Nucleus accumbens (tissue), 56 donors: ENCODE measurements at regions not wholly inside any gene's neighbourhood (a gene's known extent, or its start where the extent isn't known, plus 50 kb on each side); places are given as distances from the start of the nearest gene placed in this dataset.
"Not testable (repeated sequence)": the region's sequence is repeated elsewhere in the genome, so short reads cannot be mapped to it uniquely, and the experiment has no call there.

ENCODE experiments used
- DNase-seq, 56 donors: peaks; one replicate each; lab custom pipeline; 2025; lab: John Stamatoyannopoulos, UW

DNA sequence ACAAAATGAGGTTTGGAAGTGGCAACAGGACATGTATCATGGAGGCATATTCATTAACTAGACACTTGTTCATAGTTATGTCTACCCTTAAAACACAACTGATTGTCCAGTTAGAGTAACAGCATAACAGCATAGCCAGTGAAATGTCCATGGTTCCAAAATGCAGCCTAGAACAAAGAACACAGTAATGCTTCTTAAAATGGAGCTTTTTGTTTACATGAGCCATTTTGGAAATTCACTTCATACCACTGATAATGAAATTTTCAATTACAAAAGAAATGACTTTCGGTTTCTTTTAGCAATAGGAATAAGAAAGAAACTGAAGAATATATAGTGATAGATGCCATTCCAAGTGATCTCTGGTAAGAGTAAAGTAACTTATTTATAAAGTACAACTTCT is 111.1 kb upstream of the DST start:
- no peak for DNase-seq

DNA sequence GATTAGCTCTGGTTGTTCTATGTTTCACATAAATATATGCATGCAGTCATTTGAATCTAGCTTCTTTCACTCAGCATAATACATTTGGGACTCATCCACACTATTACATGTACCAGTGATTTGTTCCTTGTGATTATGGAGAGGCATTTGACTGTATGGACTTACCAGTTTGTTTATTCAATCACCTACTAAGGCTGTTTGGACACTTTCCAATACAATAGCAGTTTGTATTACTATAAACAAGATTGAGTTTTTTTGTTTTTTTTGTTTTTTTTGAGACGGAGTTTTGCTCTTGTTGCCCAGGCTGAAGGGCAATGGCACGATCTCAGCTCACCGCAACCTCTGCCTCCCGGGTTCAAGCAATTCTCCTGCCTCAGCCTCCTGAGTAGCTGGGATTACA is 109.8 kb upstream of the DST start:
- no peak for DNase-seq

DNA sequence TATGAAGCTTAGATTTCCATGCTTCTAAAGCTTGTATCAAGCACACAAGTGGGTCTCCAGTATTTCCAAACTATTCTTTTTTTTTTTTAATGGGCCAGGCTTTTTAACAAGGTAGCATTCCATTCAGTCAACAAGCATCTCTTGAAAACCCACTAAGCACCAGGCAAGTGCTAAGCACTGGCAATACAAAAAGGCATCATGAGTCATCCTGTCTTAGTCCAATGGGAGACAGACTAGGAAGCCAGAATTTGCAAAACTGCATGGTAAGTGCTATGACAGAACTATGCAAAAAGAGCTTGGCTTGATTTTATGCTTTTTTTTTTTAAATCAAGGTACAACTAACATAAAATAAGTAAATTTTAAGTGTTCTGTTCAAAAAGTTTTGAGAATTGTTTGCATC is 109.3 kb upstream of the DST start:
- no peak for DNase-seq

DNA sequence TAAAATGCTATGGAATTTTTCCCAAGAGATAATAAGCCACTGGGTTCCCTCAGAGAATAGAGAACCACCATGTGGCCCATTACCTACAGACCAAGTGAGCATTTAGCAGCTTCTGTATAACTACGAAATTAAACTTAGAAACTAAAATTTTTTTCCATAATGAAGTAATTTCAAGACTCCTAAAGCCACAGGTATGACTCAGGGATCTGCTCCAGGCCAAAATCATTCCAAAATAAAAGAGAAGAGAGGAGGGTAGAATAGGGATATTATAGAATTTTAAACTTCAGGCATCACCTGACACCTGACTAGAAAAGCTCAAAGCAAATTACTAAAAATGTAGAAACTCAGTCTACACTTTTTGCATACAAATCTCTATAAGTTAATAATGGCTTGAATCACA is 108.9 kb upstream of the DST start:
- DNase-seq = no peak

DNA sequence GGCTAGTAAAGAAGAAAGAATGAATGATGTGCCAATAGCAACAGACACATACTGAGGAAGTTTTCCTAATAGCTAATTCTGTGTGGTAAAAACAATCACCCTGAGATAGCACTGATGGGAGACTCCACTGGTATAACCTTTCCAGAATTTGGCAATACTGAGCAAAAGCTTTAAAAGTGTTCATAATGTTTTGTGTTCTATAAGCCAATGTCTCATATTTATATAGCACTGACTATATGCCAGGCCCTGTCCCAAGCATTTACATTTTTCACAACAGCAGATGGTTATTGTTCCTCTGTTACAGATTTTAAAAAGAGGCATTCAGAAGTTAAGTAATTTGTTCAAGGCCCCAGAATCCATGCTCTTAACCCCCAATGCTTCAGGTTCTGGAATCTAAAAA is 108.0 kb upstream of the DST start:
- no peak for DNase-seq

DNA sequence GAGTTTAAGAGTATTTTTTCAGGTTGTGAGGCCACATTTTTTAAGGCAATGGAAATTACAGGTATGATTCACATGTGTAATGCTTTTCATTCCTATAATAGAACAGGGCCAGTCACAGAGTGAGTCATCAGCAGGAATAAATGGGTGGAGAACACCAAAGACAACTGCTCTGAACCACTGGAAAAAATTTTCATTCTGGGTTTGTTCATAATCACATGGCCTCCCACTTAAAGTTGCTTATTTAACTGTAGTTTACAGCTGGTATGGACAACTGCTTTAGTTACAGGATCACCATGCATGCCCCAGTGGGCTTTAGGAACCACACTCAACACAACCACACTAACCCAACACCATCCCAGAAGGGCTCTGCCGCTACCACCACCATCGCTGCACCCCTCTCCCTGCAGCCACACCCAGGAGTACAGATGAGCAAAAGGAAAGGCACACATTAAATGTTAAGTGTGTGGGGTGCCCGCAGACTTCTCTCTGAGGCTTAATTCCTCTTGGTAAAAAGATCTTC is 107.0 kb upstream of the DST start:
- peak in 6 of 56 donors; percentile 10 to 31 (median 20) for DNase-seq

DNA sequence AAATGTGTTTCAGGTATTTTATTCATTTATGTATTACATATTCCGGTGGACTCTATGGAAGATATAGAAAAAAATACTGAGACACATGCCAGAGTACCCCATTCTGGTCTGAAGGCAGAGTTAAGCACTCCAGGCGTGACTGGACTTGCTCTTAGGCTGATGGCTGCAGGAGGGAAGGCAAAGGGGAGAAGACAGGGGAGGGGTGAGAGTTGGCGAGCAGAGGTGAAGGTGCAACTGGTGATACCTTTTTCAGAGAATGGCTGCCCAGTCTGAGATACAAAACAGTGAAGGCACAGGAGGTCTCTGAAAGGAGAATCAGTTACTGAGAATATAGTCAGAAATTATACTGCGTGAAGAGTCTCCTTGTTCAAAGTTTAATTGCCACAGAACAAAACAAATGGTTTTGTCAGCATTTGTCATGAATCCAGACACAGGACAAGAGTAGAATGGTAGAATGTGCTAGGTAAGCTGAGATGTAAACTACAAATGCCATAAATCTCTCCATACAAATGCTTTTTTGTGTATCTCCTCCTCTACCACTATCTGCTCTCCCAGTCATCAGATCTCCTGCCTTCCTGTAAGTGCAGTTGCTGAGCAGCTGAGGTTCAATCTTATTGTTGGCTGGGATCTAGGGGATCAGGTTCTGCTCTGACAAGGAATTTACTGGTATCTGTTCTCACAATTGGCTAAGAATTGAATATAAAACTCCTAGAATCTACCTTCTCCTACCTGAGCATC is 104.2 kb upstream of the DST start:
- no peak for DNase-seq

DNA sequence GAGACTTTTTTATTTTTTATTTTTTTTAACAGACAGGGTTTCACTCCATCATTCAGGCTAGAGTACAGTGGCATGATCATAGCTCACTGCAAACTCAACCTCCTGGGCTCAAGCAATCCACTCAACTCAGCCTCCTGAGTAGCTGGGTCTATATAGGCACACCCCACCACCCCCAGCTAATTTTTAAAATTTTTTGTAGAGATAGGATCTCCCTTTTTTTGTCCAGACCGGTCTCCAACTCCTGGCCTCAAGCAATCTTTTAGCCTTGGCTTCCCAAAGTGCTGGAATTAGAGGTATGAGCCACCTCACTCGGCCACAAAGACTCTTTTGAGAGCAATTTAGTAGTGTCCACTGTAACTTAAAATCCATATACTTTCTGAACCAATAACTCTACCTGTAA is 103.3 kb upstream of the DST start:
- no peak for DNase-seq

DNA sequence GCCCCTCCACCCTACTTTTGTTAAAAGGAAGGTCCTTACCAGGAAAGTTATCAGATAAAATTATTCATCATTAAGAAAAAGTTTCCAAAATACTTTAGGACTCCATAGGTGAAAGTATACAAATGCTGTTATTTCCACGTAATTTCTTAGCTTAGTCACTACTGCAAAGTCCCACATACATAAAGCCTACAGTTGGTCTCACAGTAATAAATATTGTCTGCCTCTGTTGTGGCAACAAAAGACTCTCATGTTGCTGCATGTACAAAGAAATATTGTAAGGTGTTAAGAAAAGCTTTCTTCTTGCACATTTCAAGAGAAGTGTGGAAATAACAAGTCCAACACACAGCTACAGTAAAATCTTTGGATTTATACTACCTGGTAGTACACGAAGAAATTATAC is 102.4 kb upstream of the DST start:
- no peak for DNase-seq

DNA sequence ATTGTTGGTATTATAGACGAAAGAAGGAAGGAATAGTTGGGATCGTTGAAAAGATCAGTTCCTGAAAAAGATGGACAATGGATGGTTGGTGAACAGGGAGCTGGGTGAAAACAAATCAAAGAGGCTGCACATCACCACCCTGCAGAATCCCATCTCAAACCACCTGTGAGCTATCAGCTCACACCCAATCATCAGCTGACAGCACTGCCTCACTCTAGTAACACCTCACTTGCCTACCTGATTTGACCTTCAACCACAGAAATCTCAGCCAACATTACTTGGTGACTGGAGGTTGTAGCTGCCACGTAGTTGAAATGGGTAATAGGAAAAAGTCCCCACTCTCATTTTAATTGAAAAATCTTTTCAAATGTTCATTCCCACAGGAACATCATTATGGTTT is 101.8 kb upstream of the DST start:
- DNase-seq = no peak

DNA sequence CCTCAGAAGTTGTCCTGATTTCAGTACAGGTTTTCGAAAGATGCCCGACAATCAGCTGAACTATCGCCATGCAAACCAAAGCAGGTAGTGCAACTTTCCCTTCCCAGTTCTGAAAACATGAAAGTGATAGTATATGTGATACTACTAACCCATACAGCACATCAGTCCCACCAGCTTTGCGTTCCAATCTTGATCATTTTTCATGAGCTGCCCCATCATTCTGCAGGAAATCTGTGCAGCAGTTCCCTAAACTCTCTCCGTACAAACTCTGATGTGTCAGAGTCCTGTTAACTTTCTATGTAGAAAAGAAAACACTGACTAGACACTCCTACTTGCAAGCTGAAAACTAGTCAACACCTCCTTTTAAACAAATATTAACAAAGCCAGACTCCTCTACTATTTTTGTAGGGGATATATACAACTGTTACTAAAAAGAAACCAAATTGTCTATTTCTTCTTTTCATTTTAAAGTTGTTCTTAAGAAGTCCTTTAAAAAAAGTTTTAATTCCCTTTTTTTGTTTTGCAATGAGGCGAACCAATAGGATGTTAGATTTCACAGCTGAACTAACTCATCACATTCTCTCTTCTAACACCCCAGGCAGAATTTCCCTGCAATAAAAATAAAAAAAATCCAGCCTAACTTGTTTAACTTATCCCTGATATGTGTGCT is 99.6 kb upstream of the DST start:
- DNase-seq = peak in 1 of 56 donors; percentile 16

DNA sequence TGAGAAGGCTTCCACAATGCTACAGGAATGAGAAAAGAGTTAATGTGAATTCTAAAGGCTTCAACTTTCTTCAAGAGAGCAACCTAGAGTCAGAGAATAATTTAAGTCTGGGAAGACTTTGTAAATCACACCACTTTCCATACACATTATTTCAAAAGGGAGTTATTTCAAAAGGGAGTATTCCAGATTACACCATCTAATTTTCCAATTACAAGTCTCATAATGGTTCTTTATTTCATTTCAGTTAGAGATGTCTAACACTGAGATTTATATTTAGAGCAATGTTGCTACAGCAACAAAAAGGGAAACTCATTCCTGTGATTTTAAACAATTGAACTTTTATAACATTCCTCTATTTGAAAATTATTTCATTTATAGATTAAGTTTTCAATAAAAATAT is 98.8 kb upstream of the DST start:
- no peak for DNase-seq

DNA sequence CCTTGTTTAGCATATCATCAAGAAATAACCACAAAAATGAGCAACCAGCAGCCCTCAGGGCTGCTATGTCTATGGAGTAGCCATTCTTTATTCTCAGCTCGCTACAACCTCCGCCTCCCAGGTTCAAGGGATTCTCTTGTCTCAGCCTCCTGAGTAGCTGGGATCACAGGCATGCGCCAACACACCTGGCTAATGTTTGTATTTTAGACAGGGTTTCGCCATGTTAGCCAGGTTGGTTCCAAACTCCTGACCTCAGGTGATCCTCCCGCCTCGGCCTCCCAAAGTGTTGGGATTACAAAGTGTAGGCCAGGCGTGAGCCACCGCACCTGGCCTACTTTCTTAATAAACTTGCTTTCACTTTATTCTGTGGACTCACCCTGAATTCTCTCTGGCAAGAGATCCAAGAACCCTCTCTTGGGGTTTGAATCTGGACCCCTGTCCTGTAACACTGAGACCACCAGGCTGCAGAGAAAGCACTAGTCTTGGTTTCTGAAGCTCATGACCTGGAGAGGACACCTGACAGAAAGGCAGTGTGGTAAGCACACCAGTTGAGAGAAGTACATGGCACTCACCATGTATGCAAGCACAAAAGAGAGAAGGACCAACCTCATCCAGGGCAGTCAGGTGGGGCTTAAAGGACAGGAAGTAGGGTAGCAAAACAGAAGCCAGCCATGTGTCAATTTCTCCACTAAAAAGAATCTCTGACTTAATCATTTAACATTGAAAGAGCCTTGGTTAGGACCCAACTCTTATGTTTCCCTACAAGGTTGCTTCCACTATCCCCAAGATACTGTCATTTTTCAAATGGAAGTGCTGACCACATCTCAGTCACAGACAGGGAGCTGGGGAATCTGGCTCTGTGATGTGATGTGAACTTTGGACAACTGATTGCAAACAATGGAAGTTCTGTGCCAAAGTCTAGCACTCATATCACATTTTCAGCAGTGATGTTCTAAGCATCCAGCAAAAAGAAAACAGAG is 97.4 kb upstream of the DST start:
- no peak for DNase-seq

DNA sequence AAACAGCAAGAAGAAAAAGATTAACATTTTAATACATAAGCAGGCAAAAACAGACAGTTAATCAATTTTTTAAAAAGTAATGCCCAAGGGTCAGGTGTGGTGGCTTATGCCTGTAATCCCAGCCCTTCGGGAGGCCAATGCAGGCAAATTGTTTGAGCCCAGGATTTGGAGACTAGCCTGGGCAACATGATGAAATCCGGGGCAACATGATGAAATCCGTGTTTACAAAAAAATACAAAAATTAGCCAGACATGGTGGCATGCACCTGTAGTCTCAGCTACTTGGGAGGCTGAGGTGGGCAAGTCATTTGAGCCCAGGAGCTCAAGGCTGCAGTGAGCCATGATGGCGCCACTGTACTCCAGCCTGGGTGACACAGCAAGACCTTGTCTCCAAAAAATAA is 94.1 kb upstream of the DST start:
- no peak for DNase-seq

DNA sequence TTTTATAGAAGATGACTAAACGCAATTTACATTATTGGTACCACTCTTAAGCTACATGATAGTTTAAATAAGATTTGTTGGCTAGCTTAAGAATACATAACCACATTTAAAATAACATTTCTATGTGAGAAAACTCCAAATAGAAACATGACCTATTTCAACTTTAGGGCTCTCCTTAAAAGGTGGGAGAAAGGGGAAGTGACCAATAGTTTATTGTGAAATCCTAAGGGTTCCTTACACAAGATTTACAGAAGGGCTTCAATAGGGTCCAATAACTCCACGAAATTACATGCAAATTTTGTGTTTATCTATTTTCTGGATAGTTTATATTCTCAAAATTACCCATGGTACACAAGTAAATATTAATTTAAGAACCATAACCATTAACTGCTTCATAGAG is 91.6 kb upstream of the DST start:
- DNase-seq = no peak

DNA sequence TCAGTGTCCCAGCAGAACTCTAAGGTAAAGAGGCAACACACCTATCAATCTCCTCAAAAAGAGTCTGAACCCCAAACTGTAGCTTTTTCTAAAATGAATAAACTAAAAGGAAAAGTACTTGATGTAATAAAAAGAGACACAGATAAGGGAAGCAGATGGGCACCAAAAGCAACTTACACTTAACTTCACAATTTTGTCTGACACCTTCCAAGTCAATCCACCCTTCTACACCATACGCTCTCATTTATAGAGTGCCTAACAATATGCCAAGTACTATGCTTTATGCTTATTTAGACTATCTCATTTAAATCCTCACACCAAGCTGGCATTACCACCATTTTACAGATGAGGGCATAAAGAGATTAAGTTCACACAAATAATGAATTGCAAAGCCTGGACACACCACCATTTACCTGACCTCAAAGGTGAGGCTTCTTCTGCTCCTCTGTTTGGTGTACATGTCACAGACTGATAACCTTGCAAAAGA is 90.6 kb upstream of the DST start:
- DNase-seq = no peak

DNA sequence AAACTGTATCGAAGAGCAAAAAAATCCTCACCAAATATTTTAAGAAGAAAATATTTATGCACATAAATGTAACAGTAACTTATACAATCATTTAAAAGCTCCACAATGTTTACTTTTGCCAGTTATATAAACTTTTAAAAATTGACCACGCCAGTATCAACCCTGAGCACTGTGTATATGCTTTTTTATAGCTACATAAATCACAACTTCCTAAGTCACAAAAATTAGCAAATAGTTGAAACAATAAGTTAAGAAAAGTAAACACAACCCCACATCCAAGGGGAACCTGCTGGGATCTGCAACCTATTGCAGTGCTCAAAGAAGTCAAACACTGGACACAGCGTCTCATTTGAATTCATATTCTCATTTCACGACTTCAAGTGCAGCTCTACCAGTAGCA is 89.8 kb upstream of the DST start:
- DNase-seq = no peak

DNA sequence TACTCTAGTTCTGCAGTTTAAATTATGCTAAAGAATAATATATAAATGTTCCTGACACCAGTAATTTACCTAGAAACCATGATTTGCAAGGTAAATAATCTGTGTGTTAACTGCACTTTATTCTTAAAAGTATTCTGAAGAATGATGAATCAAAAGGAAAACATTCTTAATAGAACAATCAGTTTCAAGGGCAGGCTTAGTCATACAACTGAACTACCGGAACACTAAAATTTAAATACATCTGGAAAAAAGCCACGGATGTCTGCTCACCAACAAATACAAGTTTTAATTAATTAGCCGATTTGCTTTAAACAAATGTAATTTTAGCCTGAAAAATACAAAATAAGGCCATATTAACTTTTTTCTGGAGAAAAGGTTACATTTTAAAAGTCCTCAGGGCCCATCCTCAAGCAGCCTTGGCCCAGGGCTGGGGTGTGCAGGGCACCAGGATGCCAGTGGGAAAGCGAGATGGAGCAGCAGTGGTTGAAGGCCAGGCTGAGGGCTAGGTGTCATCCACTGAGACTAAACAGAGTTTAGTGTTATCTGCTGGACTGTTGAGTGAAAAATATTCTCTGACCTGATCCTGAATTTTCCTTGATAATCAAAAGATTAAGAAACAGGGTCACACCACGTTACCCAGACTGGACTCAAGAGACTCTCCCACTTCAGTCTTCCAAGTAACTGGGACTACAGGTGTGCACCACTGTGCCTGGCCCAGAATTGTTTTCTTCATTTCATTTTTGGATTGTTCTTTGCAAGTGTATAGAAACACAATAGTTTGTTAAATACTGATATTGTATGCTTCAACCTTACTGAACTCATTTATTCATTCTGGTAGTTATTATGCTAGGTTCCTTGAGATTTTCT is 88.2 kb upstream of the DST start:
- DNase-seq = no peak

DNA sequence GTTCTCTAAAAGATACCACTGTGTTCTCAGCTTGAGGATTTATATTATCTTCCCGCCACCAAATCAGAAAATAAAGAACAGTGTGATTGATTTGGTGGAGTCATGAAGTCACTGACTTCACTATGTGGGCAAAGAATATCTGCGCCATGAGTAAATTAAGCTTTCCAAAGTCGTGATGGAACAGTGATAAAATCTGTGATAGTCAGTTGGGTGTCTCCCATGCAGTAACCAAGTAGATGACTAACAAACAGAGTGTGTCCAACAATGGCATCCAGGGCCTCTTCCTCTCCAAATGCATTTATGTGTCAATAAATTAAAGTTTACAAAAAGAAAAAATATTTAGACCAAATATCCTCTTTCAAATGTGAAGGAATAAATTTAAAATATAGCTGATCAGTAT is 87.0 kb upstream of the DST start:
- DNase-seq = no peak

DNA sequence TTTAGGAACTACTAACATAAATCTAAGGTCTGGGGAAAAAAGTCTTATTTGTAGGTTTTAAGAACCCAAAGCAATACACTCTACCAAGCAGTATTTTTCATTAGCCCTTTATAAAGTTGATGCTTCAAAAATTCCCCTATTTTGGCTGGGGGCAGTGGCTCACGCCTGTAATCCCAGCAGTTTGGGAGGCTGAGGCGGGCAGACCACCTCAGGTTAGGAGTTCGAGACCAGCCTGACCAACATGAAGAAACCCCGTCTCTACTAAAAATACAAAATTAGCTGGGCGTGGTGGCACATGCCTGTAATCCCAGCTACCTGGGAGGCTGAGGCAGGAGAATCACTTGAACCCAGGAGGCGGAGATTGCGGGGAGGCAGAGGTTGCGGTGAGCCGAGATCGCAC is 86.5 kb upstream of the DST start:
- not testable (repeated sequence) for DNase-seq
